Endothelial cell of umbilical vein (primary cell): ENCODE measurements at regions not wholly inside any gene's neighbourhood (a gene's known extent, or its start where the extent isn't known, plus 50 kb on each side); places are given as distances from the start of the nearest gene placed in this dataset.

Experiments used
- BruUV-seq: library from RNA; stranded (reverse); fragments of 400-500 nt; replicated peaks from 2 replicates; lab custom pipeline; 2021; lab: Mats Ljungman, UMichigan
- CTCF ChIA-PET: fragments of 300-600, 350-600 bp; sonication (Branson Sonifier 250); formaldehyde crosslinking; loops from one replicate; lab custom pipeline; 2021; ENCODE audit warnings: antibody characterized with exemption, inconsistent platforms; lab: Charles Lee
- POLR2A ChIA-PET: fragments of 300-600, 350-600 bp; sonication (Branson Sonifier 250); formaldehyde crosslinking; loops from one replicate; lab custom pipeline; 2021; ENCODE audit warnings: antibody characterized with exemption, inconsistent platforms; lab: Charles Lee
- DNase-seq: peaks from one replicate; pipeline ENCODE4 v3.0.0-alpha.2; 2011; ENCODE audit warnings: low read depth, low spot score
- FAIRE-seq: peaks from 2 replicates; lab custom pipeline; 2011; peaks lifted over from hg19 to GRCh38; lab: Jason Lieb, UNC
- H2AFZ ChIP-seq: 2 replicates; pipeline ENCODE4 v1.6.0; 2012; ENCODE audit warnings: low read depth, low read length, control low read depth, inconsistent platforms
- H3K27ac ChIP-seq: 2 replicates; pipeline ENCODE4 v1.5.1; 2011; ENCODE audit warnings: low read depth, mild to moderate bottlenecking, control low read depth, low read length, moderate library complexity; ENCODE audit not compliant: insufficient read depth
- H3K27me3 ChIP-seq, 2 experiments: 2 replicates each; pipeline versions ENCODE4 v1.6.0 to v1.6.1; 2011; ENCODE audit warnings: low read length in 2 of 2, mixed read lengths in 1 of 2; ENCODE audit not compliant: control insufficient read depth in 2 of 2, insufficient read depth in 2 of 2
- H3K36me3 ChIP-seq, 2 experiments: 2 replicates in 1 of 2; 3 replicates in 1 of 2; pipeline ENCODE4 v1.5.1; 2011; ENCODE audit warnings: low read length in 2 of 2, mild to moderate bottlenecking in 1 of 2, moderate library complexity in 1 of 2; ENCODE audit not compliant: control insufficient read depth in 2 of 2, insufficient read depth in 2 of 2; ENCODE audit errors: extremely low read depth in 1 of 2
- H3K4me1 ChIP-seq: 3 replicates; pipeline ENCODE4 v1.5.1; 2011; ENCODE audit warnings: mild to moderate bottlenecking, low read length; ENCODE audit not compliant: control insufficient read depth, insufficient read depth; ENCODE audit errors: extremely low read depth
- H3K4me2 ChIP-seq: 2 replicates; pipeline ENCODE4 v1.6.1; 2011; ENCODE audit warnings: low read length, control low read depth, mixed read lengths; ENCODE audit not compliant: insufficient read depth
- H3K4me3 ChIP-seq, 3 experiments: fragments of 200-600 bp in 1 of 3; sonication (generic), shearing (Covaris generic) in 1 of 3; replicated peaks in 1 of 3; 2 replicates each; pipeline ENCODE4 v1.5.1; 2011 to 2016; ENCODE audit warnings: control low read depth in 3 of 3, low read length in 3 of 3, mild to moderate bottlenecking in 2 of 3, inconsistent platforms in 1 of 3, low read depth in 1 of 3, moderate library complexity in 1 of 3; ENCODE audit not compliant: insufficient read depth in 1 of 3
- H3K79me2 ChIP-seq: 2 replicates; pipeline ENCODE4 v1.6.0; 2012; ENCODE audit warnings: low read length, inconsistent platforms; ENCODE audit not compliant: control insufficient read depth, insufficient read depth
- H3K9ac ChIP-seq: replicated peaks from 2 replicates; pipeline ENCODE3; 2011; ENCODE audit warnings: low read length, control low read depth; ENCODE audit not compliant: insufficient read depth; ENCODE audit errors: extremely low read depth
- H3K9me1 ChIP-seq: replicated peaks from 3 replicates; pipeline ENCODE4 v1.6.0; 2011; ENCODE audit warnings: mild to moderate bottlenecking, low read length; ENCODE audit not compliant: control insufficient read depth, insufficient read depth; ENCODE audit errors: extremely low read depth
- H3K9me3 ChIP-seq: replicated peaks from 2 replicates; pipeline ENCODE4 v1.5.1; 2012; ENCODE audit warnings: low read length, inconsistent platforms; ENCODE audit not compliant: control insufficient read depth, insufficient read depth
- H4K20me1 ChIP-seq: replicated peaks from 2 replicates; pipeline ENCODE3; 2011; ENCODE audit warnings: mild to moderate bottlenecking, low read length; ENCODE audit not compliant: control insufficient read depth, insufficient read depth; ENCODE audit errors: extremely low read depth
- CTCF ChIP-seq, 2 donors: IDR thresholded peaks; 1 replicate in 1 of 2; 2 replicates in 1 of 2; pipeline ENCODE4 v1.5.1; 2011; ENCODE audit warnings: low read length in 2 of 2, mild to moderate bottlenecking in 2 of 2, moderate library complexity in 2 of 2, control low read depth in 1 of 2, inconsistent platforms in 1 of 2, low read depth in 1 of 2; ENCODE audit not compliant: insufficient read depth in 1 of 2; ENCODE audit errors: extremely low read depth in 1 of 2
- EZH2 ChIP-seq: IDR thresholded peaks from 2 replicates; pipeline ENCODE4 v1.6.1; 2012; ENCODE audit warnings: borderline replicate concordance, low read depth, mild to moderate bottlenecking, moderate library complexity, low read length, inconsistent platforms; ENCODE audit not compliant: severe bottlenecking
- FOS ChIP-seq: IDR thresholded peaks from 2 replicates; pipeline ENCODE4 v1.6.1; 2011; ENCODE audit warnings: mild to moderate bottlenecking, low read length, moderate library complexity, borderline replicate concordance; ENCODE audit not compliant: insufficient read depth
- GATA2 ChIP-seq: IDR thresholded peaks from 2 replicates; pipeline ENCODE4 v1.7.0; 2011; ENCODE audit warnings: low read depth, mild to moderate bottlenecking, moderate library complexity, mixed read lengths, low read length; ENCODE audit not compliant: insufficient read length, insufficient read depth
- JUN ChIP-seq: IDR thresholded peaks from 2 replicates; pipeline ENCODE4 v1.6.1; 2011; ENCODE audit warnings: borderline replicate concordance, low read depth; ENCODE audit not compliant: insufficient read length, insufficient read depth
- MAX ChIP-seq: IDR thresholded peaks from 2 replicates; pipeline ENCODE4 v1.6.1; 2011; ENCODE audit not compliant: insufficient read depth, insufficient read length
- MYC ChIP-seq: IDR thresholded peaks from one replicate; pipeline ENCODE4 v1.6.1; 2011; ENCODE audit warnings: mild to moderate bottlenecking, low read depth, low read length
- POLR2A ChIP-seq: IDR thresholded peaks from 2 replicates; pipeline ENCODE4 v1.6.1; 2012; ENCODE audit warnings: low read depth, mild to moderate bottlenecking, control low read depth, low read length
- POLR2AphosphoS5 ChIP-seq: IDR thresholded peaks from 2 replicates; pipeline ENCODE4 v1.6.1; 2012; ENCODE audit warnings: low read depth, mild to moderate bottlenecking, control low read depth, low read length, moderate library complexity; ENCODE audit not compliant: insufficient read depth
- dilution Hi-C: fragments of 300-500 bp; cut with MboI; formaldehyde crosslinking; loops from one replicate; pipeline ENCODE4 v1.15.0; 2019; ENCODE audit warnings: low sequenced_read_pairs; ENCODE audit not compliant: extremely low pct_ligation_motif_present
- intact Hi-C: fragments of 100-400 bp; cut with micrococcal nuclease; formaldehyde crosslinking; loops from one replicate; pipeline ENCODE4 v1.10.0; 2022

- intact Hi-C loops, result no loop called here
- H3K4me2 ChIP-seq, result no peak overlapping the region
Observed at GRCh38 chr1:209318181-209319056, 265.1 kb upstream of the CAMK1G start.

GRCh38 chr1:209319057-209319432, 264.5 kb upstream of the CAMK1G start:
- H2AFZ ChIP-seq, result no peak overlapping the region
- POLR2A ChIA-PET, result no interaction called here
- intact Hi-C loops (no loop called here), dilution Hi-C loops (no loop called here)
- H3K27ac ChIP-seq, result no peak overlapping the region
- H3K9ac ChIP-seq, result no peak overlapping the region
- no peaks in the 10 kb centered on the region for H3K36me3 ChIP-seq
- DNase-seq, result no peak
- BruUV-seq, result no TSS peak
- H3K9me3 ChIP-seq, result no peaks in the 10 kb centered on the region
- H3K4me2 ChIP-seq, result no peak overlapping the region
- H3K4me3 ChIP-seq, result no peak overlapping the region
- H3K27me3 ChIP-seq, result no peaks in the 10 kb centered on the region
- no peaks in the 10 kb centered on the region for H3K9me1 ChIP-seq
- CTCF ChIA-PET, result no interaction called here
- TF ChIP-seq POLR2AphosphoS5 (no peak), GATA2 (no peak), EZH2 (no peak), MAX (no peak), MYC (no peak), POLR2A (no peak), CTCF (IDR thresholded peaks at IDR 0.05; ENCODE audit: extremely low read depth in 1 of 2, insufficient read depth in 1 of 2, low read depth in 1 of 2, low read length in 2 of 2) (no peak), JUN (no peak), FOS (no peak)
- no peak for FAIRE-seq
- no peaks in the 10 kb centered on the region for H3K4me1 ChIP-seq
- H4K20me1 ChIP-seq, result no peaks in the 10 kb centered on the region
- no peaks in the 10 kb centered on the region for H3K79me2 ChIP-seq

More at GRCh38 chr1:209318181-209319056, 265.1 kb upstream of the CAMK1G start:
- dilution Hi-C loops, result no loop called here
- Histone ChIP-seq H3K9me1 (no peaks in the 10 kb centered on the region), H2AFZ (no peak overlapping the region), H3K4me3 (no peak overlapping the region), H3K9me3 (no peaks in the 10 kb centered on the region), H3K4me1 (no peaks in the 10 kb centered on the region), H4K20me1 (no peaks in the 10 kb centered on the region), H3K9ac (no peak overlapping the region), H3K27ac (no peak overlapping the region), H3K79me2 (no peaks in the 10 kb centered on the region), H3K36me3 (no peaks in the 10 kb centered on the region), H3K27me3 (no peaks in the 10 kb centered on the region)
- ChIA-PET POLR2A (no interaction called here), CTCF (no interaction called here)
- BruUV-seq, result no TSS peak
- TF ChIP-seq POLR2AphosphoS5 (no peak), FOS (peak; percentile 33), JUN (no peak), POLR2A (no peak)
- DNase-seq, result no peak
- no peak for FAIRE-seq
